ENCODE measurements at regions not wholly inside any gene's neighbourhood (a gene's known extent, or its start where the extent isn't known, plus 50 kb on each side); places are given as distances from the start of the nearest gene placed in this dataset.

- no peak for TF ChIP-seq POLR2A (IDR thresholded peaks at IDR 0.05; ENCODE audit: low read depth, low read length)
- TF ChIP-seq POLR2AphosphoS5 (IDR thresholded peaks at IDR 0.05; ENCODE audit: low read depth, low read length), result no peak
- no peak for TF ChIP-seq PAX5 (IDR thresholded peaks at IDR 0.05; ENCODE audit: insufficient read depth, low read length, severe bottlenecking)
Observed at GRCh38 chrX:110920991-110921390, 125.4 kb upstream of the CHRDL1 start.

All from GM12891 (cell line).